HEK293 (cell line): ENCODE measurements at regions not wholly inside any gene's neighbourhood (a gene's known extent, or its start where the extent isn't known, plus 50 kb on each side); places are given as distances from the start of the nearest gene placed in this dataset.

Source experiments
- CTCF ChIA-PET: fragments of 350-600 bp; formaldehyde crosslinking; extraction: SDS; loops from one replicate; lab custom pipeline; 2021; ENCODE audit warnings: antibody characterized with exemption; lab: Yijun Ruan, JAX
- POLR2A ChIA-PET: fragments of 300-600 bp; formaldehyde crosslinking; extraction: SDS; loops from one replicate; lab custom pipeline; 2020; ENCODE audit warnings: antibody characterized with exemption, inconsistent platforms; lab: Yijun Ruan, JAX
- H3K27ac ChIP-seq: fragments of 200-500 bp; sonication (Bioruptor generic); 2 replicates; pipeline ENCODE4 v1.5.1; 2014; ENCODE audit warnings: low read depth, low read length, control low read depth, inconsistent platforms; ENCODE audit errors: extremely low read depth
- H3K36me3 ChIP-seq, 2 experiments: fragments of 200-500 bp in 1 of 2; sonication (Bioruptor generic) in 1 of 2; 1 replicate in 1 of 2; 2 replicates in 1 of 2; pipeline ENCODE4 v1.5.1; 2014 to 2017; ENCODE audit warnings: inconsistent platforms in 2 of 2, low read length in 2 of 2; ENCODE audit not compliant: control insufficient read depth in 2 of 2, insufficient read depth in 1 of 2
- H3K4me1 ChIP-seq: fragments of 200-500 bp; sonication (Bioruptor generic); 2 replicates; pipeline ENCODE4 v1.5.1; 2014; ENCODE audit warnings: mild to moderate bottlenecking, low read length, inconsistent platforms; ENCODE audit not compliant: control insufficient read depth, insufficient read depth
- H3K4me3 ChIP-seq: 2 replicates; pipeline ENCODE4 v1.5.1; 2011; ENCODE audit warnings: low read depth, mild to moderate bottlenecking, control low read depth, low read length, moderate library complexity
- H3K9me3 ChIP-seq: fragments of 200-500 bp; sonication (Bioruptor generic); 2 replicates; pipeline ENCODE4 v1.5.1; 2014; ENCODE audit warnings: low read depth, low read length, inconsistent platforms; ENCODE audit not compliant: control insufficient read depth, insufficient read depth
- BCL11B ChIP-seq: fragments of 450-650 bp; formaldehyde crosslinking; IDR thresholded peaks from 2 replicates; pipeline ENCODE4 v1.5.1; 2016; ENCODE audit warnings: low read depth, missing biosample characterization, missing genetic modification characterization
- CTCF ChIP-seq: fragments of 450-650 bp; formaldehyde crosslinking; IDR thresholded peaks from 2 replicates; pipeline ENCODE4 v1.5.1; 2016; ENCODE audit warnings: missing biosample characterization, missing genetic modification characterization
- GLI4 ChIP-seq: fragments of 450-650 bp; formaldehyde crosslinking; IDR thresholded peaks from 2 replicates; pipeline ENCODE4 v1.5.1; 2016; ENCODE audit warnings: missing biosample characterization, missing genetic modification characterization
- KLF10 ChIP-seq: fragments of 450-650 bp; IDR thresholded peaks from 2 replicates; pipeline ENCODE4 v1.5.1; 2018; ENCODE audit warnings: missing biosample characterization, mild to moderate bottlenecking, missing genetic modification characterization
- OVOL3 ChIP-seq: fragments of 450-650 bp; formaldehyde crosslinking; IDR thresholded peaks from 2 replicates; pipeline ENCODE4 v1.5.1; 2016; ENCODE audit warnings: missing biosample characterization, missing genetic modification characterization
- SALL2 ChIP-seq: fragments of 450-650 bp; formaldehyde crosslinking; IDR thresholded peaks from 2 replicates; pipeline ENCODE4 v1.5.0; 2017; ENCODE audit warnings: missing biosample characterization, mild to moderate bottlenecking, missing genetic modification characterization, borderline replicate concordance
- SP2 ChIP-seq: fragments of 450-650 bp; formaldehyde crosslinking; IDR thresholded peaks from 2 replicates; pipeline ENCODE4 v1.5.1; 2016; ENCODE audit warnings: missing biosample characterization, missing genetic modification characterization
- SP7 ChIP-seq: fragments of 450-650 bp; formaldehyde crosslinking; IDR thresholded peaks from 2 replicates; pipeline ENCODE4 v1.5.1; 2016; ENCODE audit warnings: missing biosample characterization, missing genetic modification characterization
- WT1 ChIP-seq: fragments of 450-650 bp; formaldehyde crosslinking; IDR thresholded peaks from 2 replicates; pipeline ENCODE4 v1.5.1; 2016; ENCODE audit warnings: missing biosample characterization, missing genetic modification characterization
- ZEB2 ChIP-seq: fragments of 450-650 bp; formaldehyde crosslinking; IDR thresholded peaks from 2 replicates; pipeline ENCODE4 v1.5.1; 2016; ENCODE audit warnings: missing biosample characterization, missing genetic modification characterization
- ZNF112 ChIP-seq: fragments of 450-650 bp; formaldehyde crosslinking; IDR thresholded peaks from 2 replicates; pipeline ENCODE4 v1.5.0; 2017; ENCODE audit warnings: missing biosample characterization, missing genetic modification characterization
- ZNF146 ChIP-seq: fragments of 450-650 bp; formaldehyde crosslinking; IDR thresholded peaks from 2 replicates; pipeline ENCODE4 v1.5.1; 2016; ENCODE audit warnings: missing biosample characterization, missing genetic modification characterization
- ZNF174 ChIP-seq: fragments of 450-650 bp; formaldehyde crosslinking; IDR thresholded peaks from 2 replicates; pipeline ENCODE4 v1.5.0; 2017; ENCODE audit warnings: missing biosample characterization, mild to moderate bottlenecking, missing genetic modification characterization
- ZNF214 ChIP-seq: fragments of 450-650 bp; formaldehyde crosslinking; IDR thresholded peaks from 2 replicates; pipeline ENCODE4 v1.5.1; 2017; ENCODE audit warnings: missing biosample characterization, mild to moderate bottlenecking, missing genetic modification characterization, borderline replicate concordance
- ZNF324 ChIP-seq: fragments of 450-650 bp; formaldehyde crosslinking; IDR thresholded peaks from 2 replicates; pipeline ENCODE4 v1.5.1; 2016; ENCODE audit warnings: missing biosample characterization, missing genetic modification characterization
- ZNF341 ChIP-seq: fragments of 450-650 bp; formaldehyde crosslinking; IDR thresholded peaks from 2 replicates; pipeline ENCODE4; 2016; ENCODE audit warnings: low read depth, missing biosample characterization, missing genetic modification characterization
- ZNF433 ChIP-seq: fragments of 450-650 bp; formaldehyde crosslinking; IDR thresholded peaks from 2 replicates; pipeline ENCODE4 v1.5.1; 2016; ENCODE audit warnings: missing biosample characterization, missing genetic modification characterization, low read depth
- ZNF560 ChIP-seq: fragments of 450-650 bp; formaldehyde crosslinking; IDR thresholded peaks from 2 replicates; pipeline ENCODE4 v1.5.1; 2017; ENCODE audit warnings: missing biosample characterization, missing genetic modification characterization, borderline replicate concordance
- ZNF585B ChIP-seq: fragments of 450-650 bp; formaldehyde crosslinking; IDR thresholded peaks from 2 replicates; pipeline ENCODE4 v1.5.1; 2016; ENCODE audit warnings: missing biosample characterization, missing genetic modification characterization
- ZNF596 ChIP-seq: fragments of 450-650 bp; IDR thresholded peaks from 2 replicates; pipeline ENCODE4 v1.5.0; 2018; ENCODE audit warnings: missing biosample characterization, mild to moderate bottlenecking, missing genetic modification characterization, moderate library complexity
- ZNF629 ChIP-seq: fragments of 450-650 bp; formaldehyde crosslinking; IDR thresholded peaks from 2 replicates; pipeline ENCODE4 v1.5.1; 2017; ENCODE audit warnings: missing biosample characterization, missing genetic modification characterization
- ZNF654 ChIP-seq: fragments of 450-650 bp; formaldehyde crosslinking; IDR thresholded peaks from 2 replicates; pipeline ENCODE4 v1.5.1; 2016; ENCODE audit warnings: low read depth, missing biosample characterization, missing genetic modification characterization
- TF ChIP-seq, protein P1 (sequence below): fragments of 450-650 bp; formaldehyde crosslinking; optimal IDR thresholded peaks from 2 replicates; pipeline ENCODE3; 2016; ENCODE audit warnings: missing biosample characterization, mild to moderate bottlenecking, missing genetic modification characterization

DNA sequence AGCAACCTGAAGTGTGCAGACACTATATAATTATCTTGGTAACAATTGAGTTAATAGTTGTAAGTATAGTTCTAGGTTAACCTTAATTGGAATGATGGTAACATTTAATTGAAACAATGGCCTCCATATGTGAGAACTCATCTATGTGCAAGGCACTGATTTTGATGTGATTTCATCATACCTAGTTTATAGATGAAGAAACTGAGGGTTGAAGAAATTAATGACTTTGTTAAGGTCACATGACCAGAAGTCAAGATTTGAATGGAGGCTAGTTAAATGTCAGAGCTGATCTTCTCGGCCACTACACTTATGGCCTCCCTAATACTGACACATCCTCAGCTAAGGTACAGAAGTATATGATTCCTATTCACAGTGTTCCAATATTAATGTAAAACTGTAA, 128.2 kb upstream of the PSMD7 start:
- ChIA-PET CTCF (interaction anchor here (0.7 kb wide), 1 partner anchor 59 kb away, joined by 3 read pairs; no protein-coding TSS in a partner anchor), POLR2A (no interaction called here)
- H3K27ac ChIP-seq, result no peak overlapping the region
- no peaks in the 10 kb centered on the region; the same call in 1 of the 2 replicates for H3K4me1 ChIP-seq
- H3K36me3 ChIP-seq, result no peaks in the 10 kb centered on the region
- TF ChIP-seq ZEB2, result no peak
- no peak for TF ChIP-seq WT1 (tag by site-specific recombination)
- TF ChIP-seq ZNF654 (tag by site-specific recombination), result no peak
- H3K9me3 ChIP-seq, result no peaks in the 10 kb centered on the region
- no peak overlapping the region for H3K4me3 ChIP-seq

GRCh38 chr16:74166456-74166855, 130.2 kb upstream of the PSMD7 start:
- POLR2A ChIA-PET, result no interaction called here
- Histone ChIP-seq H3K36me3 (no peaks in the 10 kb centered on the region), H3K27ac (no peak overlapping the region), H3K4me3 (no peak overlapping the region), H3K9me3 (no peaks in the 10 kb centered on the region), H3K4me1 (no peaks in the 10 kb centered on the region; the same call in 1 of the 2 replicates)
- TF ChIP-seq BCL11B (no peak), ZNF146 (tag by site-specific recombination) (no peak), ZNF629 (no peak), KLF10 (tag by site-specific recombination) (no peak), SP7 (tag by site-specific recombination) (no peak), ZNF433 (tag by site-specific recombination) (no peak), ZNF324 (tag by site-specific recombination) (no peak), WT1 (tag by site-specific recombination) (no peak)
- TF ChIP-seq, protein P1, sequence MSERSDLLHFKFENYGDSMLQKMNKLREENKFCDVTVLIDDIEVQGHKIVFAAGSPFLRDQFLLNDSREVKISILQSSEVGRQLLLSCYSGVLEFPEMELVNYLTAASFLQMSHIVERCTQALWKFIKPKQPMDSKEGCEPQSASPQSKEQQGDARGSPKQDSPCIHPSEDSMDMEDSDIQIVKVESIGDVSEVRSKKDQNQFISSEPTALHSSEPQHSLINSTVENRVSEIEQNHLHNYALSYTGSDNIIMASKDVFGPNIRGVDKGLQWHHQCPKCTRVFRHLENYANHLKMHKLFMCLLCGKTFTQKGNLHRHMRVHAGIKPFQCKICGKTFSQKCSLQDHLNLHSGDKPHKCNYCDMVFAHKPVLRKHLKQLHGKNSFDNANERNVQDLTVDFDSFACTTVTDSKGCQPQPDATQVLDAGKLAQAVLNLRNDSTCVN (tag by site-specific recombination), result no peak
- CTCF ChIA-PET, result no interaction called here

- Histone ChIP-seq H3K4me1 (no peaks in the 10 kb centered on the region; the same call in 1 of the 2 replicates), H3K4me3 (no peak overlapping the region), H3K27ac (no peak overlapping the region), H3K9me3 (no peaks in the 10 kb centered on the region), H3K36me3 (no peaks in the 10 kb centered on the region)
- CTCF ChIA-PET, result no interaction called here
- TF ChIP-seq ZNF214 (no peak), ZNF560 (tag by site-specific recombination) (no peak), ZNF341 (tag by site-specific recombination) (no peak), SP2 (tag by site-specific recombination) (no peak), SALL2 (no peak), OVOL3 (tag by site-specific recombination) (no peak), ZNF324 (tag by site-specific recombination) (no peak), ZNF174 (tag by site-specific recombination) (no peak), ZNF585B (no peak), ZNF146 (tag by site-specific recombination) (no peak), GLI4 (tag by site-specific recombination) (no peak), ZNF112 (no peak), ZNF654 (tag by site-specific recombination) (no peak), ZNF596 (tag by site-specific recombination) (no peak), CTCF (tag by site-specific recombination) (no peak)
- POLR2A ChIA-PET, result no interaction called here
These were observed 131.0 kb upstream of the PSMD7 start for GRCh38 chr16:74165566-74166080.
